Colon (tissue), 2 donors: ENCODE measurements at regions not wholly inside any gene's neighbourhood (a gene's known extent, or its start where the extent isn't known, plus 50 kb on each side); places are given as distances from the start of the nearest gene placed in this dataset.
"Not testable (repeated sequence)": the region's sequence is repeated elsewhere in the genome, so short reads cannot be mapped to it uniquely, and the experiment has no call there.

ENCODE experiments used
- FAIRE-seq: peaks from 2 replicates; lab custom pipeline; 2012; peaks lifted over from hg19 to GRCh38; lab: Jason Lieb, UNC
- donor health status: control.
- donor health status: control.

GRCh38 chr3:178967177-178967532 lies 104.5 kb downstream of the ZMAT3 start:
- FAIRE-seq = no peak

GRCh38 chr3:178966299-178967176 lies 105.1 kb downstream of the ZMAT3 start:
- peak; percentile 38 for FAIRE-seq

DNA sequence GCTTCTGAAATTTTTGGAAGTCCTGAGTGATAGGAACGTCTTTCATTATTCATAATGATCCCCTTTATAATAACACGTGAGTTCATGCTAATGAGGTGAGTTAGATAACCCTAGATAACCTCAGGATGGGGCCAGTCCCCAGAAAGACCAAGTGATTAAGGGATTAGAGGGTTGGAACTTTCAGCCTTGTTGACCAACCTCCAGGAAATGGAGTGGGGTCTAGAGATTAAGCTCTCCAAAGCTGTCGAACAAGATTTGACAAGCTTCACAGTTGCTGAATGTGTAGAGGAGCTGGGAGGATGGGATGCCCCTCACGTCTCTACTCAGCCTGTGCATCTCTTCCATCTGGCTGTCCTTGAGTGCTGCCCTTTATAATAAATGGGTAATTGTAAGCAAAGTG lies 107.1 kb downstream of the ZMAT3 start:
- no peak for FAIRE-seq

GRCh38 chr3:178960918-178961317 lies 110.7 kb downstream of the ZMAT3 start:
- no peak for FAIRE-seq

DNA sequence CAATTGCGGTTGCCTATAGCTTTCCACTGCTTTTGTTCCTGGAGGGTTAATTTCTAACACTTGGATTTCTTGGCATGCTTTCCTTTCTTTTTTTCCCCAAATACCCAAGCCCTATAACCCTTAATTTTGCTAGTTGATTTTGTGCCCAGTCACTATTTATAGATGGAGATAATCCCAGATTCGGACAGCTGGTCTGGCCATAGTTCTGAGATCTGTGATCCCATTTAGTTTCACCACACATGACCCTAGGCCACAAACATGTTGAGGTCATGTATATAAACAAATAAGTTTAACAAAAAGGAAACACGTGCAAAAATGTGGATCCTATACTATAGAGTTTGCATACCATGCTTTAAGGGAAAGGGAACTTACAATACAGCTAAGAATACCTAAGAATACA lies 111.4 kb downstream of the ZMAT3 start:
- no peak for FAIRE-seq

DNA sequence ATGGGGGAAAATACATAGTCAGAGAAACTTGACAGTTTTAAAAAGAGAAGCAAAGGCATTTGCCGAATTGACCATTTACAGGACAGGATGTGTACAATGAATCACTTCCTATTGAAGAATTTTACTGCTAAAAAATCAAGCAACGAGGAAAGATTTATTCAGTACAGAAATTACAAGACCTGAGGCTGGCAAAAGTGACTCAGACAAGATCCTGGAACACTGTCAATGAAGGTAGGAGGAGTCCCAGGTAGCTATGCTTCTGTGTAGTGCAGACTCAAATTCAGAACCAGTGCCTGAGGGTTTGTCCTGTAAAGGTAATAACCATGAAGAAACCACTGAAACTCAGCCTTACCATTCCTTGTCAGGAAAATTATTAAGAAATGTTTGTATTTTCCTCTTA lies 120.9 kb downstream of the ZMAT3 start:
- FAIRE-seq = no peak

- no peak for FAIRE-seq
These were observed 121.7 kb downstream of the ZMAT3 start for GRCh38 chr3:178949896-178950295.

DNA sequence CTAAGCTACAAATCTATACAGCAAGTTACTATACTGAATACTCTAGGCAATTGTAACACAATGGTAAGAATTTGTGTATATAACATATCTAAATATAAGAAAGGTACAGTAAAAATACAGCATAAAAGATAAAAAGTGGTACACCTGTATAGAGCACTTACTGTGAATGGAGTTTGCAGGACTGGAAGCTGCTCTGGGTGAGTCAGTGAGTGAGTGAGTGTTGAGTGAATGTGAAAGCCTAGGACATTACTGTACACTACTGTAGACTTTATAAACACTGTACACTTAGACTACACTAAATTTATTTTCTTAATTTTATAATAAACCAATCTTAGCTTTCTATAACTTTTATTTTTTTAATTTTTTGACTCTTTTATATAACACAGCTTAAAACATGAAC lies 123.1 kb downstream of the ZMAT3 start:
- FAIRE-seq = no peak

- FAIRE-seq = no peak
These were observed 123.9 kb downstream of the ZMAT3 start for GRCh38 chr3:178947738-178948137.

DNA sequence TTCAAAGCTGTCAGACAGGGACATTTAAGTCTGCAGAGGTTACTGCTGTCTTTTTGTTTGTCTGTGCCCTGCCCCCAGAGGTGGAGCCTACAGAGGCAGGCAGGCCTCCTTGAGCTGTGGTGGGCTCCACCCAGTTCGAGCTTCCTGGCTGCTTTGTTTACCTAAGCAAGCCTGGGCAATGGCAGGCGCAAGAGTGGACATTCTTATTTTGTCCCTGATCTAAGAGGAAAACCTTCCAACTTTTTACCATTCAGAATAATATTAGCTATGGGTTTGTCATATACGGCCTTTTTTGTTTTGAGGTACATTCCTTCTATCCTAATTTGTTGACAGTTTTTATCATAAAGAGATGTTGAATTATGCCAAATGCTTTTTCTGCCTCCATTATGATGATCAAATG lies 129.3 kb downstream of the ZMAT3 start:
- not testable (repeated sequence) for FAIRE-seq

DNA sequence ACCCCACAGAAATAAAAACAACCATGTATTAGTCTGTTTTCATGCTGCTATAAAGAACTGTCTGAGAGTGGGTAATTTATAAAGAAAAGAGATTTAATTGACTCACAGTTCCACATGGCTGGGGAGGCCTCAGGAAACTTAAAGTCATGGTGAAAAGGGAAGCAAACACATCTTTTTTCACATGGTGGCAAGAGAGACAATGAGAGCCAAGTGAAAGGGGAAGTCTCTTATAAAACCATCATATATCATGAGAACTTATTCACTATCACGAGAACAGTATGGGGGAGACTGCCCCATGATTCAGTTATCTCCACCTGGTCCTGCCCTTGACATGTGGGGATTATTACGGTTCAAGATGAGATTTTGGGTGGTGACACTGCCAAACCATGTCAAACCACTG lies 141.5 kb downstream of the ZMAT3 start:
- FAIRE-seq = no peak

- no peak for FAIRE-seq
These were observed 155.4 kb downstream of the ZMAT3 start for GRCh38 chr3:178916223-178916622.

DNA sequence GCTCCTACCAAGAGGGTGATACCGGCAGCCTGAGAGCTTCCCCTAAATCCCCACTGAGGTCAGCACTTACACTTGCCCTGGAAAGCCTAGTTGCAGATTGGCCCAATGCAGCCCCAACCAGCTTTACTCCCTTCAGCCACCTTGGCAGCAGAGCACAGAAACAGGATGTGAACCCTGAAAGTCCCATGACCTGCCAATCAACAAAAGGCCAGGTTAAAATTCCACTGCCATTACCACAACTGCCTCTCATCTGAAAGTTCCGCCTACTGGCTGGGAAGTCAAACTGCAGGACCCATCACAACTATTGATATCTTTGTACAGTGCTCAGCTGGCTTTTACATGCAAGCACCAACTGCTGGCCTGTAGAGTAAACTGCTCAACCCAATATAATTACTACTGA lies 156.2 kb downstream of the ZMAT3 start:
- FAIRE-seq = no peak

DNA sequence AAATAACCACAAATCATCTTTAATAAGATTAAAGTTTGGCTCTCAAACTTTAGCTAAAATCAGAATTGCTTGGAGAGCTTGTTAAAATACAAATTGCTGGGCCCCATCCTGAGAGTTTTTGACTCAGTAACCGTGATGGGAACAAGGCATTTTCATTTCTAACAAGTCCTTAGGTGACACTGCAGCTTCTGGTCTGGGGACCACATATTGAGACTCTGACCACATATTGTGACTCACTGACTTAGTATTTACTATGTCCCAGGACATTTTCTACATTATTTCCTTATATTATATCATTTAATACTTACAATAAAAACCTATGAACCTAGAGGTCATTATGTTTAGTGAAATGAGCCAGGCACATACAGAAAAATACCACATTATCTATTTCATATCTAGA lies 164.5 kb downstream of the ZMAT3 start:
- FAIRE-seq = no peak

DNA sequence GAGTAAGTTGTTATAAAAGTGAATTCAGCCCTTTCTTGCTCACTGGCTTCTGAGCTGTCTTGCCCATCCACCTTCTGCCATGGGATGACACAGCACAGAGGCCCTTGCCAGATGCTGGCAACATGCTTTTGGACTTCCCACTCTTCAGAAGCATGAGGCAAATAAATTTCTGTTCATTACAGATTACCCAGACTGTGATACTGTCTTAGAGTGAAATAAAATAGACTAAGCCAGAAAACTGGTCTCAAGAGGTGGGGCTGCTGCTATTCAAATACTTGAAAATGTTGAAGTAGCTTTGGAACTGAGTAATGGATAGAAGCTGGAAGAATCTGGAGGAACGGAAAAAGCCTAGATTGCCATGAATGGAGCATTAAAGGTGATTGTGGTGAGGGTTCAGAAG lies 170.4 kb downstream of the ZMAT3 start:
- FAIRE-seq = no peak

DNA sequence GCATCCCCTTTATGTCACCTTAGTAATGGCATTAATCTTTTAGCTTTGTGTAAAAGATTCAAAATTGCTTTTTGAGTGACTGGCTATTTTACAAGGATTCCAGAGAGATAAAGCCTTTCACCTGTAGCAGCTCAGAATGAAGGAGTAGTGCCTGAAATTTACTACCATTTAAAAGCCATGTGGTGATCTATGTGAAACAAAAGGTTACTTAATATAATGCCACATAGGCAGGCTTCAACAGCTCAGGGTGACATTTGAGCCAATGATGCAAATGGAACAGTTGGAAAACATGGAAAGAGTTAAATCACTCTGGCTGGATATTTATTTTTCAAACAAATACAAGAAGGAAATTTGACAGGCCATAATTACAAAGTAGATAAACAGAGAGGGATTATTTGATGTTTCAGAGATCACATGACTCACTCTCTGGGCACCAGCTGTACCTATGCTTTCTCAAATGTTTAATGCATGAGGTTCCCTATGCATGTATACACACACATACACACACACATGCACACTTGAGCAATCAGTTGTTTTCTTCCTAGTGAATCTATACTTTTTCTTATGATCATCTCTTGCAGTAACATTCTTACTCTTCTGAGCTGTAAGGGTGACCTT lies 171.5 kb downstream of the ZMAT3 start:
- no peak for FAIRE-seq

DNA sequence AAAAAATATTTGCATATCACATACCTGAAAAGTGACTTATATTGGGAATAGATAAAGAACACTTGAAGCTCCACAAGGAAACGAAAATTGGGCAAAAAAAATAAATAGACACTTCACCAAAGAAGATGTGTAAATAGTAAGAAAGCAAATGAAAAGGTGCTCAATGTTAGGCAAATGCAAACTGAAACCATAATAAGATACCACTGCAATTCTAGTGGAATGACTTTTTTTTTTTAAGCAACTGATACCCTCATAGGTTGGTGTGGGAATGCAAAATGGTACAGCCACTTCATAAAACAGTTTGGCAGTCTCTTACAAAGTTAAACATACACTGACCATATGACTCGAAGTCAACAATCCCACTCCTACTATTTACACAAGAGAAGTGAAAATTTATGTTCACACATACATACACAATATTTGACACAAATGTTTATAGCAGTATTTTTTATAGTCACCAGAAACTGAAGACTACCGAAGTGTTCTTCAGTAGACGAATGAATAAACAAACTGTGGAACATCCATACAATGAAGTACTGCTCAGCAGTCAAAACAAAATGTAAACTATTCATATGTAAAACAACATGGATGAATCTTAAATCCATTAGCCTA lies 176.3 kb downstream of the ZMAT3 start:
- FAIRE-seq = no peak
